ENCODE measurements at regions not wholly inside any gene's neighbourhood (a gene's known extent, or its start where the extent isn't known, plus 50 kb on each side); places are given as distances from the start of the nearest gene placed in this dataset.

GRCh38 chr7:132709971-132710567, 133.8 kb upstream of the PLXNA4 start (continued):
- TF ChIP-seq TSHZ2 (CRISPR knock-in tag; IDR thresholded peaks at IDR 0.05): no peak
- TF ChIP-seq GLIS3 (CRISPR knock-in tag; IDR thresholded peaks at IDR 0.05): no peak

GRCh38 chr7:132708470-132708869, 132.2 kb upstream of the PLXNA4 start:
- no peak for TF ChIP-seq GLIS3 (CRISPR knock-in tag; IDR thresholded peaks at IDR 0.05)
- no peak for ATAC-seq

- TF ChIP-seq RARB (CRISPR knock-in tag; IDR thresholded peaks at IDR 0.05) (no peak), ZC3H10 (CRISPR knock-in tag; IDR thresholded peaks at IDR 0.05) (no peak), POU6F1 (CRISPR knock-in tag; IDR thresholded peaks at IDR 0.05; ENCODE audit: borderline replicate concordance, low read depth) (no peak), GLIS3 (CRISPR knock-in tag; IDR thresholded peaks at IDR 0.05) (no peak), ZNF565 (CRISPR knock-in tag; conservative IDR thresholded peaks at IDR 0.05; ENCODE audit: low read depth) (no peak), ISL1 (CRISPR knock-in tag; IDR thresholded peaks at IDR 0.05) (no peak), BACH2 (CRISPR knock-in tag; IDR thresholded peaks at IDR 0.05; ENCODE audit: borderline replicate concordance) (no peak), TSHZ2 (CRISPR knock-in tag; IDR thresholded peaks at IDR 0.05) (no peak), PPARA (CRISPR knock-in tag; IDR thresholded peaks at IDR 0.05; ENCODE audit: borderline replicate concordance) (no peak), ESRRG (CRISPR knock-in tag; IDR thresholded peaks at IDR 0.05) (no peak), TOX (CRISPR knock-in tag; IDR thresholded peaks at IDR 0.05; ENCODE audit: borderline replicate concordance) (no peak), SNAI2 (CRISPR knock-in tag; IDR thresholded peaks at IDR 0.05) (no peak)
- ATAC-seq: no peak
Observed at GRCh38 chr7:132705146-132705545, 128.9 kb upstream of the PLXNA4 start.

- no peak for TF ChIP-seq CSDC2 (CRISPR knock-in tag; IDR thresholded peaks at IDR 0.05)
- no peak for TF ChIP-seq ZFP3 (CRISPR knock-in tag; IDR thresholded peaks at IDR 0.05)
- TF ChIP-seq ZNF565 (CRISPR knock-in tag; conservative IDR thresholded peaks at IDR 0.05; ENCODE audit: low read depth): no peak
- TF ChIP-seq TCF4 (CRISPR knock-in tag; IDR thresholded peaks at IDR 0.05; ENCODE audit: borderline replicate concordance): no peak
- no peak for TF ChIP-seq ISL1 (CRISPR knock-in tag; IDR thresholded peaks at IDR 0.05)
- no peak for TF ChIP-seq POU6F1 (CRISPR knock-in tag; IDR thresholded peaks at IDR 0.05; ENCODE audit: borderline replicate concordance, low read depth)
- TF ChIP-seq GLIS3 (CRISPR knock-in tag; IDR thresholded peaks at IDR 0.05): no peak
- no peak for TF ChIP-seq ZFP30 (CRISPR knock-in tag; IDR thresholded peaks at IDR 0.05)
- TF ChIP-seq RARB (CRISPR knock-in tag; IDR thresholded peaks at IDR 0.05): no peak
- no peak for ATAC-seq
Observed at GRCh38 chr7:132703742-132704141, 127.5 kb upstream of the PLXNA4 start.

GRCh38 chr7:132697003-132697402, 120.7 kb upstream of the PLXNA4 start:
- no peak; the same call in 2 of the 3 replicates for ATAC-seq
- TF ChIP-seq TOX (CRISPR knock-in tag; IDR thresholded peaks at IDR 0.05; ENCODE audit: borderline replicate concordance) (no peak), ZC3H10 (CRISPR knock-in tag; IDR thresholded peaks at IDR 0.05) (no peak), POU6F1 (CRISPR knock-in tag; IDR thresholded peaks at IDR 0.05; ENCODE audit: borderline replicate concordance, low read depth) (no peak), CSRNP3 (CRISPR knock-in tag; IDR thresholded peaks at IDR 0.05) (no peak), CREB5 (CRISPR knock-in tag; IDR thresholded peaks at IDR 0.05; ENCODE audit: low read depth) (no peak), ZNF70 (CRISPR knock-in tag; IDR thresholded peaks at IDR 0.05) (no peak), ZFP3 (CRISPR knock-in tag; IDR thresholded peaks at IDR 0.05) (no peak), PPARA (CRISPR knock-in tag; IDR thresholded peaks at IDR 0.05; ENCODE audit: borderline replicate concordance) (no peak), ZNF8 (CRISPR knock-in tag; IDR thresholded peaks at IDR 0.05) (no peak), ISL1 (CRISPR knock-in tag; IDR thresholded peaks at IDR 0.05) (no peak)
